HG03575 (cell line): ENCODE measurements at regions not wholly inside any gene's neighbourhood (a gene's known extent, or its start where the extent isn't known, plus 50 kb on each side); places are given as distances from the start of the nearest gene placed in this dataset.
"Not testable (repeated sequence)": the region's sequence is repeated elsewhere in the genome, so short reads cannot be mapped to it uniquely, and the experiment has no call there.

ENCODE experiments used
- ATAC-seq: cut with Tn5 transposase; IDR thresholded peaks from one replicate; pipeline ENCODE4 v1.9.1; 2021; ENCODE audit not compliant: unreplicated experiment, insufficient number of reproducible peaks, low FRiP score; ENCODE audit errors: extremely low read depth

GRCh38 chr20:12243327-12243726 lies 325.6 kb downstream of the BTBD3 start:
- ATAC-seq: no peak

DNA sequence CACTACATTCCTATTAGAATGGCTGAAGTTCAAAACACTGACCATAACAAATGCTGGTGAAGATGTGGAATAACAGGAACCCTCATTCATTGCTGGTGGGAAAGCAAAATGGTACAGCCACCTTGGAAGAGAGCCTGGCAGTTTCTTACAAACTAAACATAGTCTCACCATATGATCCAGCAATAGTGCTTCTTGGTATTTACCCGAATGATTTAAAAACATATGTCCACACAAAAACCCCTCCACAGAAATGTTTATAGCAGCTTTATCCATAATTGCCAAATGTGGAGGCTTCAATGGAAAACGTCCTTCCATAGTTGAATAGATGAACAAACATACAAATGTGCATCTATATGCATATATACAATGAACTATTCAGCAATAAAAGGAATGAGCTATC lies 330.8 kb downstream of the BTBD3 start:
- no peak for ATAC-seq

DNA sequence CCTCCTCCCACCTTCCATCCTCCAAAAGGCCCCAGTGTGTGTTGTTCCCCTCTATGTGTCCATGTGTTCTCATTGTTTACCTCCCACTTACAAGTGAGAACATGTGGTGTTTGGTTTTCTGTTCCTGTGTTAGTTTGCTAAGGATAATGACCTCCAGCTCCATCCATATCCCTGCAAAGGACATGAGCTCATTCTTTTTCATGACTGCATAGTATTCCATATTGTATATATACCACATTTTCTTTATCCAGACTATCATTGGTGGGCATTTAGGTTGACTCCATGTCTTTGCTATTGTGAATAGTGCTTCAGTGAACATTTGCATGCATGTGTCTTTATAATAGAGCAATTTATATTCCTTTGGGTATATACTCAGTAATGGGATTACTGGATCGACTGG lies 333.0 kb downstream of the BTBD3 start:
- not testable (repeated sequence) for ATAC-seq

GRCh38 chr20:12252793-12253192 lies 335.1 kb downstream of the BTBD3 start:
- ATAC-seq: no peak

GRCh38 chr20:12255461-12255970 lies 337.8 kb downstream of the BTBD3 start:
- ATAC-seq: no peak

DNA sequence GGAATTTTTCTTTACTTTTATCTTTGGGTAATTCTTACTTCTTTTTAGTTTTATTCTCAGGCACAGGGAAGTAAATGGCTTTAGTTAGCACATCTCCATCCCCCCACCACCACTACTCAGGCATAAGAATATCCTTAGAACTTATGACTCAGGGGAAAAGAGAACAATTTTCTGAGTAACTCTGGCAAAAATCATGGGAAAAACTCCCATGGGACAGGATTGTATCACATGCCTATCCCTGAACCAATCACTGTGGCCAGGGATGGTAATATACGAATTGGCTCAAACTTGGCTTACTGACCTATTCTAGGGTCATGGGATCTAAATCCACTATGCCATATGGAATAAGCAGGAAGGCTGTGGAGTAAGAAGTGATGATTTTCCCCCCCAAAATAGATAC lies 339.1 kb downstream of the BTBD3 start:
- ATAC-seq: no peak

GRCh38 chr20:12262747-12263146 lies 345.1 kb downstream of the BTBD3 start:
- ATAC-seq: no peak

GRCh38 chr20:12264711-12265110 lies 347.0 kb downstream of the BTBD3 start:
- ATAC-seq: no peak

DNA sequence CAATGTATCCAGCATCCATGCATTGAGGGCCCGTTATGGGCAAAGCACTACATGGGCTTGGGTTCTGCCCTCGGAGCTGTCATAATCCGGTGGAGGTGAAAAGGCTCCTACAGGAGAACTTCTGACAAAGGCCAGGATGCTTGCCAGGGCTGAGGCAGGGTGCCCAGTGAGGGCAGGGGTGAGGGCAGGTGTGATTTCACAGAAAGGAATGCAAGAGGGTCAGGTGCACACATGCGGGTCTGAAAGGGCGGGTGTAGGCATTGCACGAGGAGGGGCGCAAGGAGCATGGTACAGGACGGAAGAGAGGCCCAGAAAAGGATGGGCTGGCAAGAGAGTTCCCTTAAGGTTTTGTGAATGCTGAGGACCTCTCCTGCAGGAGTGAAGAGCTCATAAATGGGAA lies 348.0 kb downstream of the BTBD3 start:
- no peak for ATAC-seq

DNA sequence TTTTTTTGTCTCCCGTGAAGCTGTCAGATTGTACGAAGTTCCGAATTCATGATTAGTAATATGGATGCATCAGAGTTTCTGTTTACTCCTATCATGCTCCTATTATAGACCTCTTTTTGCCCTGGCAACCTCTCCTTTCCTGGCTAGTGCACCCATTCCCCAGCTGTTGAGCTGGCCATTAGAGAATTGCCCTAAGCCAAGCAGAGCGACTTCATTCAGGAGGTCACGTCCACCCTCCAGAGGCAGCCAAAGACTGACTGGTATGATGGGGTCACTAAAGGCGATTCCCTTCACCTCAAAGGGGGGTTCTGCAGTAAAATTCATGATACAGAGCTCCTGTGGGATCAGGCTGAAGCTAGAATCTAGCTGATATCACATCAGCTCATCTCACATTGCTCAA lies 351.9 kb downstream of the BTBD3 start:
- ATAC-seq: no peak

DNA sequence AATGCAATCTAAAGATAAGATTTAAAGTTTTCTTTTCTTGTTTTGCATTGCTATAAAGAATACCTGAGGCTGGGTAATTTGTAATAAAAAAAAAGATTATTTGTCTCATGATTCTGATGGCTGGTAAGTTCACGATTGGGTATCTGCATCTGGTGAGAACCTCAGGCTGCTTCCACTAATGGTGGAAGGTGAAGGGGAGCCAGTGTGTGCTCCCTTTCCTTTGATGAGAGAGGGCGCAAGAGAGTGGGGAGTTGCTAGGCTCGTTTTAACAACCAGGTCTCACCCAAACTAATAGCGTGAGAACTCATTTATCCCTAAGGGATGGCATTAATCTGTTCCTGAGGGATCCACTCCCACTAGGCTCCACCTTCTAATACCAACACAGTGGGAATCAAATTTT lies 353.2 kb downstream of the BTBD3 start:
- ATAC-seq: no peak

DNA sequence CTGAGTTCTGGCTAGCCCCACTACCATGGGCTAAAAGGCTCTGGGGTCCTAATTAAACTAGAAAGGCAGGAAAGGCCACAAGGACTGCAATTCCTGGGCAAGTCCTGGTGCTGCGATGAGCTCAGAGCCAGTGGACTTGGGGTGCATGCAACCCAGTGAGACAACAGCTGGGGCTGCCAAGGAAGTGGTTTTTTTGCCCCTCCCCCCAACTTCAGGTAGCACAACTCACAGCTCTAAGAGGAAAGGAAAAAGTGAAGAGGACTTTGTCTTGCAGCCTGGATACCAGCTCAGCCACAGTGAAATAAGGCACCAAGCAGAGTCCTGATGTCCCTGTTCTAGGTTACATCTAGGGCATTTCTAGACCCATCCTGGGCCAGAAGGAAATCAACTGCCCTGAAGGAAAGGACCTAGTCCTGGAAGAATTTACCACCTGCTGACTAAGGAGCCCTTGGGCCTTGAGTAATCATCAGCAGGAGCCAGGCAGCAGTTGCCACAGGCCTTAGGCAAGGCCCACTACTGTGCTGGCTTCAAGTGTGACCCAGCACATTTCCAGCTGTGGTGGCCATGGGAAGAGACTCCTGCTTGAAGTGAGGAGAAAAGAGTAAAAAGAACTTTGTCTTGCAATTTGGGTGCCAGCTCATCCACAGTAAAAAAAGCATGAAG lies 358.4 kb downstream of the BTBD3 start:
- ATAC-seq: no peak

- ATAC-seq: no peak
Observed at GRCh38 chr20:12287575-12287974, 369.9 kb downstream of the BTBD3 start.

- no peak for ATAC-seq
Observed at GRCh38 chr20:12289465-12289864, 371.8 kb downstream of the BTBD3 start.

- no peak for ATAC-seq
Observed at GRCh38 chr20:12291386-12291785, 373.7 kb downstream of the BTBD3 start.

- no peak for ATAC-seq
Observed at GRCh38 chr20:12293900-12294299, 376.2 kb downstream of the BTBD3 start.

DNA sequence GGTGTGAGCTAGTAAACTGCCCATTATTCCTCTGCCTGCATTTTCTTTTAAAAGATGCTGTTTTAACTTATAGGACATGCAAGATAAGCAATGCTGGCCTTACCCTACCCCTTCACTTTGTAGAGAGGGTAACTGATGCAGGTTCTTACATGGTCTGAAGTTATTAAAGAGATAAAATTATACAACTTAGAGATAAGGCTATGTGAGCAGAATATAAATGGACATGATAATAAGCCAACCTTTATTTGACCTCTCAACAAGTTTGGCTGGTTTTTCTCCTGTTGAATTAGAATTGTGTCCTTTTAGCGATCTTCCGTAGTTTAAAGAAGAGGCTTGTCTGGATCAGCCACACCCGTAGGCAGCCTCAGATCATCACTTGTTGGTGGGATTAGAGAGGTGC lies 377.0 kb downstream of the BTBD3 start:
- ATAC-seq: no peak

GRCh38 chr20:12305188-12305950 lies 387.7 kb downstream of the BTBD3 start:
- ATAC-seq: no peak

- ATAC-seq: no peak
Observed at GRCh38 chr20:12306107-12306506, 388.4 kb downstream of the BTBD3 start.

- no peak for ATAC-seq
Observed at GRCh38 chr20:12311094-12311865, 393.6 kb downstream of the BTBD3 start.
